NK-92 (cell line): ENCODE measurements at regions not wholly inside any gene's neighbourhood (a gene's known extent, or its start where the extent isn't known, plus 50 kb on each side); places are given as distances from the start of the nearest gene placed in this dataset.

Experiments used
- DNase-seq: peaks from one replicate; lab custom pipeline; 2025; ENCODE audit not compliant: unreplicated experiment; lab: John Stamatoyannopoulos, UW

DNA sequence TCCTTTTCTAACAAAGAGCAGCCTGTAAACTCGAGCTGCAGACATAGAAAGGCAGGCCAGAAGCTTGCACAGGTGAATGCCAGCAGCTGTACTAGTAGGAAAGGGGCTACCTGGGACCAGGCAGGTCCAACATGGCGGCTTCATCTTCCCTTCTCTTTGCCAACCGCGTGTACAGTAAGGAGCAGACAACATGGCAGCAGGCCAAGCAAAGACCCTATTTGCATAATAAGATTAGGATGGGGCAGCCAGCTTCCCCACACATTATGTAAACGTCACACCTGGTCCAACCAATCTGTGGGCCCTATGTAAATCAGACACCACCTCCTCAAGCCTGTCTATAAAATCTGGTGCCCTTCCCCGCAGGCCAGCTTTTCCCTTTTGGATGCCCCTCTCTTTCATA is 1186.5 kb upstream of the AUTS2 start:
- no peak for DNase-seq

DNA sequence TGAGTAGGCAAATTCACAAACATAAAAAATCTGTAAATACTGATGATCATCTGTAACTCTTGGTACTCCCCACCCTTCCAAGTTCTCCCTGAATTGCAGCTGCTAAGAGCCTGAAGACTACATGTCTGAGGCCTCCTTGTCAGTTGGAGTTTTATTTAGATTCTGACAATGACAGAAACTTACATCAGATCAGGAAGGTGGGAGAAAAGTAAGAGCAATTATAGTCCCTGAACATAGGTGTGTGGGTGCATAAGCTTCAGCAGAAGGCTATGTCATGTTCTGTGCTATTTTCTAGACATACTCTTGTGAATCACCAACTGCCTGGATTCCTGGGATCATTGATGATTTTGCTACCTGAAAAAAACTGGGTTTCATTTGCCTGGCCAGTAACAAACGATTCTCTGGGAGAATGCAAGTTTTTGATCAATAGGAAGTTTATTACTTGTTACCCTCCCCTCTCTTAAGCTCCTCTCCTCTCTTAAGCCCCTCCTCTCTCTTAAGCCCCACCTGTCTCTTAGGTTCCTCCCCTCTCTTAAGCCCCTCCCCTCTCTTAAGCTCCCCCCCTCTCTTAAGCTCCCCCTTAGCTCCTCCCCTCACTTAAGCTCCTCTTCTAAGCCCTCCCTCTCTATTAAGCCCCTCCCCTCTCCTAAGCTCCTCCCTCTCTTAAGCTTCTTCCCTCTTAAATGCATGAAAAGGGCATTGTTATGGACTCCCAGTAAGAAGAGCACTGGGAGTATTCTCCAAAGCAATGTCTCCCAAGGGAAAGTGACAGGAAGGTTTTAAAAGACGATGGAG is 1183.4 kb upstream of the AUTS2 start:
- DNase-seq = no peak

DNA sequence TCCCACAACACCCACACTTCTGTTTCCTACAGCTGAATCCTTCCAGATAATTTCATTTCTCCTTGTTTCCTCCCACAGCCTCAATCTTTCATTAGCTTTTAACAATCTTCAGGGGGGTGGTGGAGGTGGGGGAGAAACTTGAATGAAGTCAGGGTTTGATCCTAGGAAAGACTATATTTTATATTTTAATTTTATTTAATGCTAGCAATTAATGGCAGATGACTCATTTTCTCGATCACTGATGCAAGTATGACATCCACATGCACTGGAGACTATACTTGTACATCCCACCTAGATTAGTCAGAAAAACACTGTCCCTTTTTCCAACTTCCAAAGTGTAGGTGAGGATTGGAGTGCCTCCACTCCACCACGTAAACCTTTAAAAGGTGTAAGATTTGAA is 1181.3 kb upstream of the AUTS2 start:
- no peak for DNase-seq

DNA sequence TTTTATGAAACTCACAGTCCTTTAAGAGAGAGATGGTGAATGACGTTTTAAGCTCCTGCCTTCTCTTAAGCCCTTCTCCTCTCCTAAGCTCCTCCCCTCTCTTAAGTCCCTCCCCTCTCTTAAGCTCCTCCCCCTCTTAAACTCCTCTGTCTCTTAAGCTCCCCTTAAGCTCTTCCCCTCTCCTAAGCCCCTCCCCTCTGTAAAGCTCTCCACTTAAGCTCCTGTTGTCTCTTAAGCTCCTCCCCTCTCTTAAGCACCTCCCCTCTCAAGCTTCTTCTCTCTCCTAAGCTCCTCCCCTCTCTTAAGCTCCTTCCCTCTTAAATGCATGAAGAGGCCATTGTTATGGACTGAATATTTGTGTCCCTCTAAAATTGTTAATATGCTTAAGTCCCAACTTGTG is 1180.6 kb upstream of the AUTS2 start:
- DNase-seq = no peak

DNA sequence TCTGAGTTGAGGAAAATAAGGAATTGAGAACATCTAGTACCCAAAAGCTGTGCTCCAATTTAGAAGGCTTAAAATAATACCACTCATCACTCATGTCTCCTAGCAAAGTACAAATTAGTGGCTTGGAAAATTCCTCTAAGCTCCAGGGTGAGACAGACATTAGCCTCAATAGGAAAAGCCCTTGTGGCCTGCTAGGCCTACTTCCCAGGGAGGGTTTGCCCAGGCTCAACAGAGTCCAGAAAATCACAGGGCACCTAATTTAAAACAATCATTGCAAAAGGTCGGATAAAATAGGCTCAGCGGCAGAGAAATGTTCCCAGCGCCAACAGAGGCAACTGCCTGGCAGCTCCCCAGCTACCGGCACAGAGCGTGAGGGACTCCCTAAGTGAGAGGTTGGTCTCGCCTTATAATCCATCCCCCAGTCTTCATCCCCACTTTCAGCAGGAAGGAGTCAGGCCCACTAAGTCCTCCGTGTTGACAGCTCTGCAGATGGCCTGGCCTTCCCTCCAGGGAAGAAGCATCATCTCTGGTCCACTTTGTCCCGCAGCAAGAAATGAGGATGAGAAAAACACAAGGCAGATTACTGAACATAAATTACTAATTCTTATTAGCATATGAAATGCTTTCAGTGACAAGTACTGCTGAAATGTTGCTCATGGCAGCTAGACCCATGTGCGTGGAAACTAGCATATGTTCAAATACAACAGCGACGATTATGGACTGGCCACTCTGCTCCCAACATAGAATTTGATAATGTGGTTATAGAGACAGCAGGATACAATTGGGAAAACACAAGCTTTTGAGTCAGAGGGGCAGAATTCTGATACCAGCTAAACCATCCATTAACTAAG is 1177.7 kb upstream of the AUTS2 start:
- no peak for DNase-seq

DNA sequence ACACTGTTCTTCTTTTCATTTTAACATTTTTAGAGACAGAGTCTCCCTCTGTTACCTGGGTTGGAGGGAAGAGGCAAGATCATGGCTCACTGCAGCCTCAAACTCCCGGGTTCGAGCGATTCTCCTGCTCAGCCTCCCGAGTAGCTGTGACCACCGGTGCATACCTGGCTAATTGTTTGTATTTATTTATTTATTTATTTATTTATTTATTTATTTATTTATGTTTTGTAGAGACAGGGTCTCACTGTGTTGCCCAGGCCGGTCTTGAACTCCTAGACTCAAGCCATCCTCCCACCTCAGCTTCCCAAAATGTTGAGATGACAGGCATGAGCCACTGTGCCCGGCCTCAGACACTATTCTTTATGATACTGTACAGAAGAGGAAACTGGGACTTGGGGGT is 1176.6 kb upstream of the AUTS2 start:
- DNase-seq = no peak

DNA sequence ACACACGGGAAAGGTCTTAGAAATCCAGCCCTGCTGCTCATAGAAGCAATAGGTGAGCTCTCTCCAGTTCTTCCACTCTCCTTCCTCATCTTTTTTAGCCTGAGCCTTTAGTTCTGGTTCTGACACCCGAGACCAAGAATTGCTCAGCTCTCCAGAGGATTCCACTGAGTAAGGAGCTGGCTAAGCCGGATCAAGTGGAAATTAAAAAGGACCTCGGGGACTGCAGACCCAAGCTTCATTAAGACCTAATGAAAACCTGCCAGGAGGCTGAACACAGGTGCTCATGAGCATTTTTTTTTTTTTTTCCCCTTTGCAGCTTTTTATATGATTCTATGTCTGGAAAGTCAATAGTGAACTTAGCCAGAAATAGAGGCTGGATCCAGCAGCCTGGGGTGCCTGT is 1176.0 kb upstream of the AUTS2 start:
- no peak for DNase-seq

DNA sequence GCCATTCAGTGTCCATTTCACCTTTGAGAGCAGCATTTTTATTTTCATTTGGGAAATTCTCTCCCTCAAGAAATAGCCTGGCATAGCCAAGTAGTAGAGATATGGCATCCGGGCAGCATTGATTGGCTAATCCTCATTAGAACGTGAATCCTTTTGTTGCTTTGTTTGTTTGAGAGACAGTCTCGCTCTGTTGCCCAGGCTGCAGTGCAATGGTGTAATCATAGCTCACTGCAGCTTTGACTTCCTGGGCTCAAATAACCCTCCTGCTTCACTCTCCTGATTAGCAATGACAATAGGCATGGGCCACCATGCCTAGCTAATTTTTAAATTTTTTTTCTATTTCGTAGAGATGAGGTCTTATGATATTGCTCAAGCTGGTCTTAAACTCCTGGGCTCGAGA is 1174.9 kb upstream of the AUTS2 start:
- no peak for DNase-seq

DNA sequence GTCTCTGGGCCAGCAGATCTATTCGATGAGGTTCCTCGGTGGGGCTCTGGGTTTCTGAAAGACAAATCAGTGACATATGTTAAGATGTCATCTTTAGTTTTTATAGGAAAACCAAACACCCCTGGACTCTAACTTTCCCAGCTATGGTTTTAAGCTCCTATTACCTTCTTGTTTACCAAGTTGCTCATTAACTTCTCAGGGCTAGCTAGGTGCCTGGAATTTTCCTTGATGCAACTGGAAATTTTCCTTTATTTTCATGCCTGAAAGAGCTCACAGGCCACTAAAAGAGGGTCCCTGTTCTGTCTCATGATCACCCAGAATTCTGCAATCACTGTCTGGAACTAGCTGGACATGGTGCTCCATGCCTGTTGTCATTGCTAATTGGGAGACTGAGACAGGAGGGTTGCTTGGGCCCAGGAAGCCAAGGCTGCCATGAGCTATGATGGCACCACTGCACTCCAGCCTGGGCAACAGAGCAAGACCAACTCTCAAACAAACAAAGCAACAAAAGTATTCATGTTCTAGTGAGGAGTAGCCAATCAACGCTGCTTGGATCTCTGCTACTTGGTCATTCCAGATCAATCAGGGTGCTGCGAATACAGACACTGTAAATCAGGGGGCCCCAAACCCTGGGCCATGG is 1173.5 kb upstream of the AUTS2 start:
- DNase-seq = no peak

DNA sequence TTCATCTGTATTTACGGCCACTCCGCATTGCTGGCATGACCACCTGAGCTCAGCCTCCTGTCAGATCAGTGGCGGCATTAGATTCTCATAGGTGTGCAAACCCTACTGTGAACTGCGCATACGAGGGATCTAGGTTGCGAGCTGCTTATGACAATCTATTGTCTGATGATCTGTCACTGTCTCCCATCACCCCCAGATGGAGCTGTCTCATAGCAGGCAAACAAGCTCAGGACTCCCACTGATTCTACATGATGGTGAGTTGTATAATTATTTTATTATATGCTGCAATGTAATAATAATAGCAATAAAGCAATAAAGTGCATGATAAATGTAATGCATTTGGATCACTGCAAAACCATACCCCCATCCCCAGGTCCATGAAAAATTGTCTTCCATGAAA is 1172.9 kb upstream of the AUTS2 start:
- DNase-seq = no peak

DNA sequence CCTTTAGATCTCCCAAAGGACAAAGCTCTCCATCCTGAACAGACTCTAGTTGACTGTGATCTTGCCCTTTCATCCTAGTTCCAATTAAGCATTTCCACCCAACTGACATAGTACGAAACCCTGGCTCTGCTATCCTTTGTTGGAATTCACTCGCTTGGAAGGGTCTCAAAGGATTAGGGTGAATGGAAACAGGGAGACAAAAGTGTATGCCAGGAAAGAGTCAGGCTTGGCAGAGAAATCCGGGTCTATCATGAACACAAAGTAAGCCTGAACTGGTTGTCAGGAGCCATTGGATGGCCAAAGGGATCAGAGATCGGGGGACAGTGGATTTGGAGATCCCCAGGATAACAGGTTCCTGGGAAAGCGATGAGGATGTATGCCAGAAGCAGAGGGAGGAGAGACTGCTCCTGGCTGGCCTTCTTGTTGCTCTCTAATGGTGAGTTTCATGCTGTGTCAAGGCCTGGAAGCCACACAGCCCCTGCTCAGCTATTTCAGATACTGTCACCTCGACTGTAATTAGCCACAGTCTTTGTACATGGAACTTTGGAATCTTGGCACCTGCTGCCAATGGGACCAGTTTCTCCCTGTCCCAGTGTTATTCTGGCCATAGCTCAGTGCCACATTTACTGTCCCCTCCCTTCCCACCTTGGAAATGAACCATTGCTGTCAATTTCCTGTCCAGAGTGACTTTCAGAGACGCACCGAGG is 1168.7 kb upstream of the AUTS2 start:
- DNase-seq = no peak

DNA sequence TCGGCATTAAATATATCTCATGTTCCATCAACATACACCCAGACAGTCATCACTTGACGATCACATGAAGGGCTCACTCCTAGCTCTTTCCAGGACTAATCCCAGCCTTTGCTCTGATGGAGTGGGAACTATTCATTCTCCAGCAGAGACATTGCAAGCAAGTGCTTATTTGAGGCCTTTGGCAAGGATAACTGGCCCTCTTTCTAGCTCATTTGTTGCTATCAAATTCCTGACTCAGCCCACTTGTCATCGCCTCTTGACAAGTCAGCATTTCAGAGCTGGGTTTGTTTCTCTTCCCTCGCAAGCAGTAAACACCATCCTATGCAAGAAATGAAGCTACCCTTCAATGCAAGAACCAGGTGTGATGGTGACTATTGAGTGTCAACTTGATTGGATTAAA is 1165.7 kb upstream of the AUTS2 start:
- DNase-seq = no peak

DNA sequence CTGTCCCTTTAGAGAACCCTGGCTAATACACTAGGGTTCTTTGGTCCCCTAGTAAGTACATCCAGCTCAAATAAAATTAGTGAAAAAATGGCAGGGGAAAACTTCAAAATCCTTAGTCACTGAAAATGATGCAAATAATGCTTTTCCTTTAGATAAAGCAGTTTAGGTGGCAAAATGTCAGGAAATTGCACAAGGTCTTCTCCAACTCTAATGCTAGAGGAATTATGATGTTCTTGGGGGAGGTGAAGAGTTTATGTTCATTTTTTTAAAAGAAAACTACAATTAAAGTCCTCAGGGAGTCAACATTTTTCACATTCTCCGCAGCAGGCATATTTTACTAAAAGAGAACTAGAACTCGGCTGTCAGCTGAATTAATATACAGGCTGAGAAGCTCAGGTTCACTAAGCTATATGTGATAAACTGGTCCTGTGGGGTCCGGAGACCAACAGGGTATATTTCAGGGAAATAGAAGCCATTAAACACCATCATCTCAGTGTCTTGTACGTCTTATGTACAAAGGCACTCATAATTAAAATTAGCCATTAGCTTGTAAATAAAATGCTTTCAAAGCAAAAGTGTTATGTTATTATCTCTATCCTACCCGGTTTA is 1164.7 kb upstream of the AUTS2 start:
- no peak for DNase-seq

DNA sequence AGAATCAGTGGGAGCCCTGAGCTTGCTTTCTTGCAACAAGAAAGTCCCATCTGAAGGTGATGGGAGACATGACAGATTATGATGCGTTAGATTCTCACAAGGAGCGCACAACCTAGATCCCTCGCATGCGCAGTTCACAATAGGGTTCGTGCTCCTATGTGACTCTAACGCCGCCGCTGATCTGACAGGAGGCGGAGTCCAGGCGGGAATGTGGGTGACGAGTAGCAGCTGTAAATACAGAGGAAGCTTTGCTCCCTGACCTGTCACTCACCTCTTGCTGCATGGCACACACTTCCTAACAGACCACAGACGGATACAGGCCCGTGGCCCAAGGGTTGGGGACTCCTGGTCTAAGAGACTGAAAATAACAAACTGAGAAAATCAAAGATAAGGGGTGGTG is 1163.4 kb upstream of the AUTS2 start:
- DNase-seq = no peak

DNA sequence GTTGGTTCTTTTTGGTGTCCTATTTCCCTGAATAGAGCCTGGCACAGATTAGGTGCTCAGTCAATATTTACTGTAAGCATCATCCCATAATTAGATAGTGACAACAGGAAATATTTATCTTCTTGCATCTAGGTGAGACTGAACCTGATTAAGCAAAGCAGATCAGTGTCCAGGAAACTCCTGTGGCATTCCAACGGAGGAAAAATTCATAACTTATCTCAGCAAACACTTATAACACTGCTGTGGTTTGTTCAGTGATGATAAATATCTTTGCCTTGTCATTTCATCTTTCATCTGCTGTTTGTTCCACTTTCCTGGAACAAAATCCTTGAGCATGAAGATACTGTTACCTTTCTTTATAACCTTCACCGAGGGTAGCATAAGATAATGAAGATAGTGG is 1160.3 kb upstream of the AUTS2 start:
- no peak for DNase-seq

DNA sequence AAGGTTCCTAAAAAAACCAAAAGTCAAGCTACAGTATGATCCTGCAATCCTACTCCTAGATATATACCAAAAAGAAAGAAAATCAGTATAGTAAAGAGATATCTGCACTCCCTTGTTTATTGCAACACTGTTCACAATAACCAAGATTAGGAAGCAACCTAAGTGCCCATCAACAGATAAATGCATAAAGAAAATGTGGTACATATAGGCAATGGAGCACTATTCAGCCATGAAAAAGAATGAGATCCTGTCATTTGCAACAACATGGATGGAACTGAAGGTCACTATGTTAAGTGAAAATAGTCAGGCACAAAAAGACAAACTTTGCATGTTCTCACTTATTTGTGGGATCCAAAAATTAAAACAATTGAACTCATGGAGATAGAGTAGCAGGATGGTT is 1159.5 kb upstream of the AUTS2 start:
- no peak for DNase-seq

DNA sequence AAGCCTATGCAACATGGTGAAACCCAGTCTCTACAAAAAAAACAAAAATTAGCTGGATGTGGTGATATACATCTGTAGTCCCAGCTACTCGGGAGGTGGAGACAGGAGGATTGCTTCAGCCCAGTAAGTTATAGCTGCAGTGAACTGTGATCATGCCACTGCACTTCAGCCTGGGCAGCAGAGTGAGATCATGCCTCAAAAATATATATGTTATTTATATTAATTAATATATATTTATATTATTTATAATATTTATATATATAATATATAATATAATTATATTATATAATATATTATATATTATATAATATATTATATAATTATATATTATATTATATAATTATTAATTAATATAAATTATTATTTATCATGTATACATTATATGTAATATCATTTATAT is 1158.4 kb upstream of the AUTS2 start:
- DNase-seq = no peak

DNA sequence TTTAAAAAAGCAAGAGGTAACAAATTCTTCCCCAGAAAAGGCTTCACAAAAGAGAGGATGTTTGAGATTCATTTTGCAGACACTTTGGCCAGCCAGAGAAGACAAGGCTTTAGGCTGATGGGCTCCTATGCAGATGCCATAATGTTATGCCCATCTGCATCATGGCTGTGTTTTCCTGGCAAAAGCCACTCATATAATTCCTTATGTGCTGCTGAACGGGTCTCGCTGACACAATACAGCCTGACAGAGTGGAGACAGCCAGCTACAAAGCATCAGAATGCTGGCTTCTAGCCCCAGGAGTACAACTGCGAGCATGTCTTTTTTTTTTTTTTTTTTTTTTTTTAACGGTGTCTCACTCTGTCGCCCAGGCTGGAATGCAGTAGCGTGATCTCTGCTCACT is 1157.4 kb upstream of the AUTS2 start:
- no peak for DNase-seq

DNA sequence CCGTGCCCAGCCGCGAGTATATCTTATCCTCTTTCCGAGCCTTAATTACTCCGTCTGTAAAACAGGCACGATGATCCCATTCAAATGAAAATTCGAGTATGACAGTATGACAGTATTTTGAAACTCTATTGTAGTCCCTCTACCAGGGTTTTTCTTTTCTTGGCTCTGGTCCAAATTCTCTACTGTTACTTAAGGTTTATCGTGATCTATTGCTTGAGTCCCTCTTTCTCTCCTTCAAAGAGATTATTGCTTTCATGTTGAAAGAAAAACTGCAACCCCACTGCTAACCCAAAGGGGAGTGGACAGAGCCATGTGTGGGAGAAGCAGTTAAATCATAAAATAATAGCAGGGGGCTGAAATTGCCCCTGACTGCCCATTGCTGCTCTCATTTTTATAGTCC is 1156.6 kb upstream of the AUTS2 start:
- DNase-seq = no peak

DNA sequence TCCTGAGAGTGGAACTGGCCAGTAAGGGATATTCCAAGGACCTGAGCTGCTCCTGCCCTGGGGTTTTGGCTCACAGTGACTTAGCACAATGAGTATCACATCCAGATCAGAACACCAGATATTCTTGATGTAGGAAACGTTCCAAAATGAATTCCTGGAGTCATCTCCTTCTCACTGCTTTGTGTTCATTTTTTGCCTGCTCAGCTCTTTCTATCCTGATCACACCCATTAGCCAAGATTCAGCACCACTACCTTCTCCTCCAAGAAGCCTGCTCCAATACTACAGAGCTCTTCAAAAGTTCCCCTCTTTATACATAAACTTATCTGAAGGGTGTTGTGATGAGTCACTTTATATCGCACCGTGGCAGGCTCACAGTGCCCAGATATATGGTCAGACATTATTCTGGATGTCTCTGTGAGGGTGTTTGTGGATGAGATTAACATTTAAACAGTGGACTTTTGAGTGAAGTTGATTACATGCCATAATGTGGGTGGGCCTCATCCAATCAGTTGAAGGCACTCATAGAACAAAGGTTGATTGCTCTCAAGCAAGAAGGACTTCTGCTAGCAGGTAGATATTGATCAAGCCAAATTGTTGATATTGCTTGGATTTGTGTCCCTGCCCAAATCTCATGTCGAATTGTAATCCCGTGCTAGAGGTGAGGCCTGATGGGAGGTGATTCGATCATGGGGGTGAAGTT is 1155.2 kb upstream of the AUTS2 start:
- DNase-seq = no peak
